ENCODE measurements at regions not wholly inside any gene's neighbourhood (a gene's known extent, or its start where the extent isn't known, plus 50 kb on each side); places are given as distances from the start of the nearest gene placed in this dataset.
A peak's percentile ranks its signal among the peaks of the same experiment; 100 is the strongest.
"Not testable (repeated sequence)": the region's sequence is repeated elsewhere in the genome, so short reads cannot be mapped to it uniquely, and the experiment has no call there.

DNA sequence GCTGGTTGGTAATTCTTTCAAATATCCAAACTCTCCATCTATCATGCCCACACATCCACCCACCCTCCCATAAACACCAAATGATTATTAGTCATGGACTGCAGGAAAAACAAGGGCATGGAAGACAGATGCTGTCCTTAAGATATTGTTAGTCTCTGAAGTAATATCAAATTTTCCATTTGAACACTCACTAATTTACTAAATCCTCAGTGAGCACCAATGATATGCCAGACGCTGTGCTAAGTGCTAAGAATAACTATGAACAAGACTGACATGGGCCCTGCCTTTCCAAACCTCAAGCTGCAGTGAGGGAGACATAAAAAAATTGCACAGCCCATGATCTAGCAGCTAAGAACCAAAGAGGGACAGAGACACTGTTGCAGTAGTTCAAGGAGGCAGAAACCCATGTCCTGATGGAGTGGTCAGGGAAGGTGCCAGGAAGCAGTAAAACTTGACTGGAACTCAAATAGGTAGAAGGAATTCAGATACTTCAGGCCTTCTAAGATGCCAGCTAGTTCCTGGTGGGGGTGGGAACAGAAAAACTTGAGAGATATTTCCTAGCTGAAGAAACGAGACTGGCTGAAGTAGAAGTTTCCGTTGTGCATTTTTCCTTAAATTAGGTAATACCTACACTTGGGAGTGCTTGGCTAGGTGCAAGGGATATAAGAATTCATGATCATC lies 182.1 kb downstream of the OSR1 start:
- no peak for TF ChIP-seq POLR2A (IDR thresholded peaks at IDR 0.05)
- TF ChIP-seq, protein P1, sequence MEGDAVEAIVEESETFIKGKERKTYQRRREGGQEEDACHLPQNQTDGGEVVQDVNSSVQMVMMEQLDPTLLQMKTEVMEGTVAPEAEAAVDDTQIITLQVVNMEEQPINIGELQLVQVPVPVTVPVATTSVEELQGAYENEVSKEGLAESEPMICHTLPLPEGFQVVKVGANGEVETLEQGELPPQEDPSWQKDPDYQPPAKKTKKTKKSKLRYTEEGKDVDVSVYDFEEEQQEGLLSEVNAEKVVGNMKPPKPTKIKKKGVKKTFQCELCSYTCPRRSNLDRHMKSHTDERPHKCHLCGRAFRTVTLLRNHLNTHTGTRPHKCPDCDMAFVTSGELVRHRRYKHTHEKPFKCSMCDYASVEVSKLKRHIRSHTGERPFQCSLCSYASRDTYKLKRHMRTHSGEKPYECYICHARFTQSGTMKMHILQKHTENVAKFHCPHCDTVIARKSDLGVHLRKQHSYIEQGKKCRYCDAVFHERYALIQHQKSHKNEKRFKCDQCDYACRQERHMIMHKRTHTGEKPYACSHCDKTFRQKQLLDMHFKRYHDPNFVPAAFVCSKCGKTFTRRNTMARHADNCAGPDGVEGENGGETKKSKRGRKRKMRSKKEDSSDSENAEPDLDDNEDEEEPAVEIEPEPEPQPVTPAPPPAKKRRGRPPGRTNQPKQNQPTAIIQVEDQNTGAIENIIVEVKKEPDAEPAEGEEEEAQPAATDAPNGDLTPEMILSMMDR (IDR thresholded peaks at IDR 0.05 in 4 of 5, conservative IDR thresholded peaks at IDR 0.05 in 1 of 5), result no peak
- peaks cover 0 to 2% of the 10 kb centered on the region in 2 donors for H3K4me1 ChIP-seq
- H3K36me3 ChIP-seq, result no peaks in the 10 kb centered on the region
- ATAC-seq (peak; percentile 27 to 39), DNase-seq (no peak)
- no peaks in the 10 kb centered on the region for H3K27me3 ChIP-seq
- H3K4me3 ChIP-seq, result no peak overlapping the region
- intact Hi-C loops (cut with DNase I; ENCODE audit: low total_unique reads) (no loop called here), in situ Hi-C loops (cut with MboI; ENCODE audit: low sequenced_read_pairs in 4 of 4) (no loop called here)
- H3K27ac ChIP-seq, result no peak overlapping the region
- H3K9me3 ChIP-seq, result peaks cover 0 to 5% (median 0%) of the 10 kb centered on the region in 3 donors

DNA sequence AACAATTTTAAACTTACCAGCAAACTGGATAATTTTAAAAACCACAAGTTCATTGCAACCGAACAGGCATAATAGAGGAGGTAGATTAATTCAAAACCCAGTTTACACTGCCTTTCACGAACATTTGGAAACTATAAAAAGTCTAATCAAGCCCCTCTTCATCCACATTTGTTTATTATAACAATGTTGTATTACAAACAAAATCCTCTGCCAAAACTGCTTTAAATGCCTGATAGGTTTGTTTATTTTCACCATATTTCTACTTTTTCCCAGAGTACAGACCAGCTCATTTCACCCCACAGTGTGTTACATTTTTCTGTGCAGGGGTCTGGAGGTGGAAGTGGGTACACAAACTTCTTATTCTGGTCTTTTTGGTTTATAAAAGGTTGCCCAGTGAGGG lies 184.2 kb downstream of the OSR1 start:
- Histone ChIP-seq H3K27me3 (no peaks in the 10 kb centered on the region), H3K36me3 (no peaks in the 10 kb centered on the region), H3K4me1 (peaks cover 0 to 2% of the 10 kb centered on the region in 2 donors), H3K27ac (no peak overlapping the region), H3K9me3 (no peaks in the 10 kb centered on the region), H3K4me3 (no peak overlapping the region)
- intact Hi-C loops (cut with DNase I; ENCODE audit: low total_unique reads), result no loop called here
- DNase-seq, result no peak
- TF ChIP-seq, protein P1 (IDR thresholded peaks at IDR 0.05 in 4 of 5, conservative IDR thresholded peaks at IDR 0.05 in 1 of 5), result no peak
- no peak for TF ChIP-seq POLR2A (IDR thresholded peaks at IDR 0.05)
- in situ Hi-C loops (cut with MboI; ENCODE audit: low sequenced_read_pairs in 4 of 4), result no loop called here
- no peak for ATAC-seq

- no peak for DNase-seq
- H3K4me1 ChIP-seq, result peaks cover 0 to 2% of the 10 kb centered on the region in 2 donors
- in situ Hi-C loops (cut with MboI; ENCODE audit: low sequenced_read_pairs in 4 of 4) (no loop called here), intact Hi-C loops (cut with DNase I; ENCODE audit: low total_unique reads) (no loop called here)
- no peak overlapping the region for H3K4me3 ChIP-seq
- no peak for ATAC-seq
- no peaks in the 10 kb centered on the region for H3K9me3 ChIP-seq
- TF ChIP-seq POLR2A (IDR thresholded peaks at IDR 0.05), result no peak
- TF ChIP-seq, protein P1 (IDR thresholded peaks at IDR 0.05 in 4 of 5, conservative IDR thresholded peaks at IDR 0.05 in 1 of 5), result no peak
- H3K27me3 ChIP-seq, result no peaks in the 10 kb centered on the region
- no peaks in the 10 kb centered on the region for H3K36me3 ChIP-seq
- no peak overlapping the region for H3K27ac ChIP-seq
Measured at GRCh38 chr2:19171409-19171808, 187.0 kb downstream of the OSR1 start.

DNA sequence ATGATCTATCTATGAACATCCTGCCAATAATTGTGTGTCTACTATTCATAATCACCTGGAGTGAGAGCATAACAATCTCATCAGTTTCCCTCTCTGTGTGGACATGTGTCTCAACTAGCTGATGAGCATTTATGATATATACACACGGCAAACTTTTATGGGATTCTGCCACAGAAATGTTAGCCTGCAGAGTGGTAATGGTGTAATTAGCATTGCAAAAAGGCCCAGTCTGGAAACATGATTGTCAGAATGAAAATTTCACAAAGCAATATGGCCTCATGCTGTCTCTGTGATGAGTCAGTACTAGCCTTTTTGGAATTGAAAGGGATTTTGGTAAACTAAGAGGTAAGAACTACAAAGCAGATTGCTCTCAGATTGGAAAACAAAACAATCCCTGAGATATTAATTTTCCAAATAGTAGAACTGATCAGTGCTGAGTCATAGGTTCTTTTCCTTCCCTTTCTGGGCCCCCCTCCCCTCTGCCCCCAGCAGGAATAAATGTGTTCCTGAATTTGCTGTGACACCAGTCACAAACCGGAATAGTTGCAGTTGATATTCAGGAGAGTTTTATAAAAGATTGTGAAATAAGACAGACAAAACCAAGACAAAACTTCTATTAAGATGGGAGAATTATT lies 189.2 kb downstream of the OSR1 start:
- in situ Hi-C loops (cut with MboI; ENCODE audit: low sequenced_read_pairs in 4 of 4) (no loop called here), intact Hi-C loops (cut with DNase I; ENCODE audit: low total_unique reads) (no loop called here)
- DNase-seq, result no peak
- H3K36me3 ChIP-seq, result no peaks in the 10 kb centered on the region
- H3K4me3 ChIP-seq, result no peak overlapping the region
- H3K4me1 ChIP-seq, result peaks cover 0 to 2% of the 10 kb centered on the region in 2 donors
- no peak for ATAC-seq
- no peak overlapping the region for H3K27ac ChIP-seq
- H3K27me3 ChIP-seq, result no peaks in the 10 kb centered on the region
- TF ChIP-seq, protein P1 (IDR thresholded peaks at IDR 0.05 in 4 of 5, conservative IDR thresholded peaks at IDR 0.05 in 1 of 5), result no peak
- TF ChIP-seq POLR2A (IDR thresholded peaks at IDR 0.05), result no peak
- H3K9me3 ChIP-seq, result no peaks in the 10 kb centered on the region

DNA sequence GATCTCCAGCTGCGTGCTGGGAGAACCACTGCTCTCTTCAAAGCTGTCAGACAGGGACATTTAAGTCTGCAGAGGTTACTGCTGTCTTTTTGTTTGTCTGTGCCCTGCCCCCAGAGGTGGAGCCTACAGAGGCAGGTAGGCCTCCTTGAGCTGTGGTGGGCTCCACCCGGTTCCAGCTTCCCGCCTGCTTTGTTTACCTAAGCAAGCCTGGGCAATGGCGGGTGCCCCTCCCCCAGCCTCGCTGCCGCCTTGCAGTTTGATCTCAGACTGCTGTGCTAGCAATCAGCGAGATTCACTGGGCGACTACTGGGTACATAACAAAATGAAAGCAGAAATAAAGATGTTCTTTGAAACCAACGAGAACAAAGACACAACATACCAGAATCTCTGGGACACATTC lies 194.3 kb downstream of the OSR1 start:
- H3K27me3 ChIP-seq; in situ Hi-C loops (cut with MboI; ENCODE audit: low sequenced_read_pairs in 4 of 4); H3K36me3 ChIP-seq; H3K27ac ChIP-seq; H3K4me1 ChIP-seq; ATAC-seq; DNase-seq; H3K4me3 ChIP-seq; H3K9me3 ChIP-seq; intact Hi-C loops (cut with DNase I; ENCODE audit: low total_unique reads): not testable (repeated sequence)
